ENCODE measurements at regions not wholly inside any gene's neighbourhood (a gene's known extent, or its start where the extent isn't known, plus 50 kb on each side); places are given as distances from the start of the nearest gene placed in this dataset.

- DNase-seq (ENCODE audit: low spot score), result peak; percentile 47
- H2AFZ ChIP-seq, result peak overlapping the region; percentile 18; the same call in 1 of the 2 replicates
- no peak overlapping the region for H3K27ac ChIP-seq (ENCODE audit: low read depth)
- no peaks in the 10 kb centered on the region for H3K27me3 ChIP-seq (ENCODE audit: insufficient read depth)
- H3K36me3 ChIP-seq (ENCODE audit: insufficient read depth), result no peaks in the 10 kb centered on the region
- no peaks in the 10 kb centered on the region for H3F3A ChIP-seq (replicated peaks; ENCODE audit: low read depth)
- no peaks in the 10 kb centered on the region for H4K20me1 ChIP-seq (replicated peaks; ENCODE audit: insufficient read depth)
- no peaks in the 10 kb centered on the region for H3K4me1 ChIP-seq (ENCODE audit: insufficient read depth)
- H3K79me2 ChIP-seq (replicated peaks; ENCODE audit: insufficient read depth), result no peaks in the 10 kb centered on the region
- no peaks in the 10 kb centered on the region for H3K9me2 ChIP-seq (ENCODE audit: insufficient read depth)
- Mint-ChIP-seq H3K4me1 (no peaks in the 10 kb centered on the region), H3K27ac (no peak overlapping the region), H3K9me3 (no peaks in the 10 kb centered on the region), H3K27me3 (ENCODE audit: insufficient read depth, low read depth, poor library complexity) (peaks cover 3% of the 10 kb centered on the region), H3K4me3 (no peak overlapping the region), H3K36me3 (ENCODE audit: low read depth) (no peaks in the 10 kb centered on the region)
- no peak overlapping the region for H3K4me3 ChIP-seq
- no peak overlapping the region for H3K4me2 ChIP-seq
- ATAC-seq, result no peak
- TF ChIP-seq ZNF114 (CRISPR knock-in tag; IDR thresholded peaks at IDR 0.05) (no peak), CTCF (conservative IDR thresholded peaks at IDR 0.05; ENCODE audit: low read depth in 2 of 2) (peak; percentile 67 to 86)
Measured at GRCh38 chr3:117526470-117527079, 817.0 kb downstream of the TUSC7 start.

GRCh38 chr3:117527346-117527745 lies 817.8 kb downstream of the TUSC7 start:
- peaks cover 3% of the 10 kb centered on the region for H3K27me3 Mint-ChIP-seq (ENCODE audit: insufficient read depth, low read depth, poor library complexity)
- H3K27ac ChIP-seq (ENCODE audit: low read depth), result no peak overlapping the region
- H3K27ac Mint-ChIP-seq, result no peak overlapping the region

GRCh38 chr3:117528688-117529087 lies 819.1 kb downstream of the TUSC7 start:
- DNase-seq (ENCODE audit: low spot score), result no peak
- H3K9me3 Mint-ChIP-seq, result no peaks in the 10 kb centered on the region
- no peak overlapping the region for H3K4me2 ChIP-seq
- H3K4me3 Mint-ChIP-seq, result no peak overlapping the region
- H3K4me3 ChIP-seq, result no peak overlapping the region
- H3K36me3 Mint-ChIP-seq (ENCODE audit: low read depth), result no peaks in the 10 kb centered on the region
- H3K27me3 ChIP-seq (ENCODE audit: insufficient read depth), result no peaks in the 10 kb centered on the region
- H3K27ac Mint-ChIP-seq, result no peak overlapping the region
- H4K20me1 ChIP-seq (replicated peaks; ENCODE audit: insufficient read depth), result no peaks in the 10 kb centered on the region
- no peaks in the 10 kb centered on the region for H3K36me3 ChIP-seq (ENCODE audit: insufficient read depth)
- H3K27ac ChIP-seq (ENCODE audit: low read depth), result no peak overlapping the region
- H3K27me3 Mint-ChIP-seq (ENCODE audit: insufficient read depth, low read depth, poor library complexity), result peaks cover 3% of the 10 kb centered on the region
- no peaks in the 10 kb centered on the region; the same call in 2 of the 3 replicates for H3K4me1 Mint-ChIP-seq
- no peaks in the 10 kb centered on the region for H3K4me1 ChIP-seq (ENCODE audit: insufficient read depth)
- no peak overlapping the region for H2AFZ ChIP-seq
- H3K79me2 ChIP-seq (replicated peaks; ENCODE audit: insufficient read depth), result no peaks in the 10 kb centered on the region
- no peak for ATAC-seq
- no peaks in the 10 kb centered on the region for H3F3A ChIP-seq (replicated peaks; ENCODE audit: low read depth)
- no peaks in the 10 kb centered on the region for H3K9me2 ChIP-seq (ENCODE audit: insufficient read depth)
- TF ChIP-seq STAT1 (IDR thresholded peaks at IDR 0.05; ENCODE audit: unreplicated experiment) (no peak), ZNF114 (CRISPR knock-in tag; IDR thresholded peaks at IDR 0.05) (no peak), EZH2phosphoT487 (IDR thresholded peaks at IDR 0.05; ENCODE audit: unreplicated experiment) (no peak), REST (IDR thresholded peaks at IDR 0.05; ENCODE audit: unreplicated experiment) (no peak), EZH2 (IDR thresholded peaks at IDR 0.05; ENCODE audit: low read depth, unreplicated experiment) (no peak), POLR2AphosphoS5 (IDR thresholded peaks at IDR 0.05; ENCODE audit: low read depth) (no peak)

More at GRCh38 chr3:117527346-117527745, 817.8 kb downstream of the TUSC7 start:
- Histone ChIP-seq H3K4me1 (ENCODE audit: insufficient read depth) (no peaks in the 10 kb centered on the region), H3F3A (replicated peaks; ENCODE audit: low read depth) (no peaks in the 10 kb centered on the region), H3K79me2 (replicated peaks; ENCODE audit: insufficient read depth) (no peaks in the 10 kb centered on the region), H4K20me1 (replicated peaks; ENCODE audit: insufficient read depth) (no peaks in the 10 kb centered on the region), H3K4me2 (no peak overlapping the region), H3K9me2 (ENCODE audit: insufficient read depth) (no peaks in the 10 kb centered on the region), H3K36me3 (ENCODE audit: insufficient read depth) (no peaks in the 10 kb centered on the region), H3K27me3 (ENCODE audit: insufficient read depth) (no peaks in the 10 kb centered on the region), H3K4me3 (no peak overlapping the region), H2AFZ (no peak overlapping the region)
- Mint-ChIP-seq H3K4me3 (no peak overlapping the region), H3K36me3 (ENCODE audit: low read depth) (no peaks in the 10 kb centered on the region), H3K4me1 (no peaks in the 10 kb centered on the region), H3K9me3 (no peaks in the 10 kb centered on the region)
- TF ChIP-seq ETS1 (IDR thresholded peaks at IDR 0.05), result no peak
- ATAC-seq (no peak), DNase-seq (ENCODE audit: low spot score) (no peak)

All from GM23338 (cell line).